GM23338 (cell line): ENCODE measurements at regions not wholly inside any gene's neighbourhood (a gene's known extent, or its start where the extent isn't known, plus 50 kb on each side); places are given as distances from the start of the nearest gene placed in this dataset.

Experiments used
- ATAC-seq: fragments of 200-7000 bp; cut with Tn5 transposase; 3 replicates; pipeline ENCODE4 v1.9.1; 2020
- DNase-seq: peaks from one replicate; pipeline ENCODE4 v3.0.0-alpha.2; 2015; ENCODE audit warnings: low spot score
- H2AFZ ChIP-seq: fragments of 200-600 bp; sonication (generic); 2 replicates; pipeline ENCODE4 v1.8.0; 2016; ENCODE audit warnings: antibody characterized with exemption, mild to moderate bottlenecking, moderate library complexity
- H3F3A ChIP-seq: fragments of 200-600 bp; sonication (generic); replicated peaks from 2 replicates; pipeline ENCODE4 v1.8.0; 2017; ENCODE audit warnings: antibody characterized with exemption, mixed run types, low read depth
- H3K27ac ChIP-seq: fragments of 200-600 bp; sonication (generic); 2 replicates; pipeline ENCODE4 v1.6.1; 2016; ENCODE audit warnings: low read depth
- H3K27me3 ChIP-seq: fragments of 200-600 bp; sonication (generic); 2 replicates; pipeline ENCODE4 v1.8.0; 2016; ENCODE audit warnings: mild to moderate bottlenecking, mixed run types, moderate library complexity; ENCODE audit not compliant: insufficient read depth
- H3K36me3 ChIP-seq: fragments of 200-600 bp; sonication (generic); 2 replicates; pipeline ENCODE4 v1.8.0; 2016; ENCODE audit warnings: mild to moderate bottlenecking; ENCODE audit not compliant: insufficient read depth
- H3K4me1 ChIP-seq: fragments of 200-600 bp; sonication (generic); 2 replicates; pipeline ENCODE4 v1.8.0; 2016; ENCODE audit warnings: mild to moderate bottlenecking, moderate library complexity; ENCODE audit not compliant: insufficient read depth
- H3K4me2 ChIP-seq: fragments of 200-600 bp; sonication (generic); 2 replicates; pipeline ENCODE4 v1.7.1; 2017; ENCODE audit warnings: mixed run types
- H3K4me3 ChIP-seq: fragments of 200-600 bp; sonication (generic); 2 replicates; pipeline ENCODE4 v1.6.1; 2016; ENCODE audit warnings: mixed run types
- H3K79me2 ChIP-seq: fragments of 200-600 bp; sonication (generic); replicated peaks from 2 replicates; pipeline ENCODE4 v1.8.0; 2017; ENCODE audit warnings: mild to moderate bottlenecking; ENCODE audit not compliant: insufficient read depth
- H3K9me2 ChIP-seq: fragments of 200-600 bp; sonication (generic); 2 replicates; pipeline ENCODE4 v1.8.0; 2017; ENCODE audit not compliant: insufficient read depth
- H4K20me1 ChIP-seq: fragments of 200-600 bp; sonication (generic); replicated peaks from 2 replicates; pipeline ENCODE4 v1.8.0; 2017; ENCODE audit warnings: mild to moderate bottlenecking; ENCODE audit not compliant: insufficient read depth
- H3K27ac Mint-ChIP-seq: 2 replicates; pipeline ENCODE4 v1.8.0; 2020; ENCODE audit warnings: inconsistent platforms, mild to moderate bottlenecking, moderate library complexity, mixed read lengths
- H3K27me3 Mint-ChIP-seq: 3 replicates; pipeline ENCODE4 v1.8.0; 2022; ENCODE audit warnings: low read depth, mild to moderate bottlenecking, moderate library complexity, mixed read lengths, inconsistent platforms; ENCODE audit not compliant: insufficient read depth, poor library complexity
- H3K36me3 Mint-ChIP-seq: 3 replicates; pipeline ENCODE4 v1.8.0; 2021; ENCODE audit warnings: low read depth, mild to moderate bottlenecking, inconsistent platforms, moderate library complexity, mixed read lengths
- H3K4me1 Mint-ChIP-seq: 3 replicates; pipeline ENCODE4 v1.8.0; 2020; ENCODE audit warnings: mild to moderate bottlenecking, inconsistent platforms, mixed read lengths
- H3K4me3 Mint-ChIP-seq: 3 replicates; pipeline ENCODE4 v1.8.0; 2021; ENCODE audit warnings: moderate library complexity, mild to moderate bottlenecking, inconsistent platforms, mixed read lengths
- H3K9me3 Mint-ChIP-seq: 3 replicates; pipeline ENCODE4 v1.8.0; 2020; ENCODE audit warnings: moderate library complexity, mild to moderate bottlenecking, inconsistent platforms, mixed read lengths
- CREB1 ChIP-seq: fragments of 250-450 bp; sonication (Bioruptor Pico); IDR thresholded peaks from 2 replicates; pipeline ENCODE4 v1.5.0; 2020; ENCODE audit warnings: low read depth, mild to moderate bottlenecking, moderate library complexity
- CTCF ChIP-seq, 2 experiments: fragments of 200-600 bp in 1 of 2; sonication (generic) in 1 of 2; conservative IDR thresholded peaks; 2 replicates each; pipeline versions ENCODE4 v1.5.1 to v1.6.1; 2016 to 2017; ENCODE audit warnings: antibody characterized with exemption in 2 of 2, low read depth in 2 of 2, mild to moderate bottlenecking in 2 of 2, moderate library complexity in 1 of 2
- EZH2 ChIP-seq: fragments of 200-600 bp; sonication (generic); IDR thresholded peaks from one replicate; pipeline ENCODE4 v1.8.0; 2017; ENCODE audit warnings: antibody characterized with exemption, mild to moderate bottlenecking, low read depth; ENCODE audit not compliant: unreplicated experiment
- EZH2phosphoT487 ChIP-seq: fragments of 200-600 bp; sonication (generic); IDR thresholded peaks from one replicate; pipeline ENCODE4 v1.8.1; 2018; ENCODE audit warnings: antibody characterized with exemption; ENCODE audit not compliant: unreplicated experiment
- NANOG ChIP-seq: IDR thresholded peaks from 2 replicates; pipeline ENCODE4 v1.6.1; 2016; ENCODE audit warnings: antibody characterized with exemption, borderline replicate concordance
- POLR2AphosphoS5 ChIP-seq: IDR thresholded peaks from 2 replicates; pipeline ENCODE4 v1.6.1; 2016; ENCODE audit warnings: antibody characterized with exemption, low read depth
- REST ChIP-seq: IDR thresholded peaks from one replicate; pipeline ENCODE4 v1.6.1; 2018; ENCODE audit warnings: antibody characterized with exemption; ENCODE audit not compliant: unreplicated experiment
- STAT1 ChIP-seq: IDR thresholded peaks from one replicate; pipeline ENCODE4 v1.6.1; 2016; ENCODE audit warnings: antibody characterized with exemption; ENCODE audit not compliant: unreplicated experiment
- ZNF462 ChIP-seq: fragments of 250-450 bp; sonication (Bioruptor Pico); IDR thresholded peaks from 2 replicates; pipeline ENCODE4 v1.5.0; 2020; ENCODE audit warnings: mild to moderate bottlenecking, moderate library complexity

- Histone ChIP-seq H3F3A (no peaks in the 10 kb centered on the region), H3K9me2 (peaks cover 3% of the 10 kb centered on the region; the same call in 1 of the 2 replicates), H3K27ac (no peak overlapping the region), H4K20me1 (no peaks in the 10 kb centered on the region), H3K4me1 (no peaks in the 10 kb centered on the region), H3K4me2 (no peak overlapping the region), H3K36me3 (no peaks in the 10 kb centered on the region), H3K79me2 (no peaks in the 10 kb centered on the region), H3K27me3 (no peaks in the 10 kb centered on the region), H3K4me3 (no peak overlapping the region), H2AFZ (no peak overlapping the region)
- H3K4me1 Mint-ChIP-seq = no peaks in the 10 kb centered on the region
- H3K27me3 Mint-ChIP-seq = no peaks in the 10 kb centered on the region
- H3K36me3 Mint-ChIP-seq = no peaks in the 10 kb centered on the region
- H3K9me3 Mint-ChIP-seq = peaks cover 9% of the 10 kb centered on the region; the same call in 2 of the 3 replicates
- ATAC-seq (peak; percentile 50; the same call in 2 of the 3 replicates), DNase-seq (peak; percentile 38)
- TF ChIP-seq CTCF (conservative IDR thresholded peaks at IDR 0.05; ENCODE audit: low read depth in 2 of 2) (peak; percentile 32 to 58), STAT1 (no peak)
- H3K27ac Mint-ChIP-seq = no peak overlapping the region
- H3K4me3 Mint-ChIP-seq = no peak overlapping the region
These were observed 2618.6 kb downstream of the ARAP2 start for GRCh38 chr4:33625748-33626147.

- Histone ChIP-seq H3K9me2 (peaks cover 3% of the 10 kb centered on the region; the same call in 1 of the 2 replicates), H3K4me2 (no peak overlapping the region), H3K4me1 (no peaks in the 10 kb centered on the region), H3K79me2 (no peaks in the 10 kb centered on the region), H3K27me3 (no peaks in the 10 kb centered on the region), H2AFZ (no peak overlapping the region), H3K4me3 (no peak overlapping the region), H3K36me3 (no peaks in the 10 kb centered on the region), H4K20me1 (no peaks in the 10 kb centered on the region), H3F3A (no peaks in the 10 kb centered on the region), H3K27ac (no peak overlapping the region)
- Mint-ChIP-seq H3K4me3 (no peak overlapping the region), H3K36me3 (no peaks in the 10 kb centered on the region), H3K27ac (no peak overlapping the region), H3K9me3 (peaks cover 12% of the 10 kb centered on the region; the same call in 2 of the 3 replicates), H3K4me1 (no peaks in the 10 kb centered on the region), H3K27me3 (no peaks in the 10 kb centered on the region)
- ATAC-seq (no peak), DNase-seq (no peak)
- TF ChIP-seq CREB1 (CRISPR knock-in tag) (no peak), EZH2 (no peak), EZH2phosphoT487 (no peak), STAT1 (no peak), ZNF462 (no peak), POLR2AphosphoS5 (no peak), NANOG (no peak), REST (no peak)
These were observed 2618.1 kb downstream of the ARAP2 start for GRCh38 chr4:33626221-33626620.
